Coronary artery (tissue), 2 donors: ENCODE measurements at regions not wholly inside any gene's neighbourhood (a gene's known extent, or its start where the extent isn't known, plus 50 kb on each side); places are given as distances from the start of the nearest gene placed in this dataset.

Source experiments
- DNase-seq: peaks from one replicate; pipeline ENCODE4 v3.0.0-alpha.2; 2017; ENCODE audit warnings: low spot score
- H3K27ac ChIP-seq, 2 donors: fragments of 200-600 bp; sonication (generic); one replicate each; pipeline ENCODE4 v1.5.1; 2016 to 2019
- H3K4me3 ChIP-seq: fragments of 200-600 bp; sonication (generic); 2 replicates; pipeline ENCODE4 v1.5.1; 2016; ENCODE audit warnings: mild to moderate bottlenecking, moderate library complexity
- CTCF ChIP-seq: fragments of 200-600 bp; sonication (generic); IDR thresholded peaks from one replicate; pipeline ENCODE4 v1.5.1; 2019; ENCODE audit warnings: antibody characterized with exemption

GRCh38 chr3:3334491-3334890 is 155.0 kb upstream of the CRBN start:
- Histone ChIP-seq H3K4me3 (no peak overlapping the region), H3K27ac (no peak overlapping the region)
- no peak for TF ChIP-seq CTCF
- DNase-seq: no peak

GRCh38 chr3:3333571-3333970 is 154.1 kb upstream of the CRBN start:
- no peak overlapping the region for H3K4me3 ChIP-seq
- no peak for TF ChIP-seq CTCF
- no peak for DNase-seq

DNA sequence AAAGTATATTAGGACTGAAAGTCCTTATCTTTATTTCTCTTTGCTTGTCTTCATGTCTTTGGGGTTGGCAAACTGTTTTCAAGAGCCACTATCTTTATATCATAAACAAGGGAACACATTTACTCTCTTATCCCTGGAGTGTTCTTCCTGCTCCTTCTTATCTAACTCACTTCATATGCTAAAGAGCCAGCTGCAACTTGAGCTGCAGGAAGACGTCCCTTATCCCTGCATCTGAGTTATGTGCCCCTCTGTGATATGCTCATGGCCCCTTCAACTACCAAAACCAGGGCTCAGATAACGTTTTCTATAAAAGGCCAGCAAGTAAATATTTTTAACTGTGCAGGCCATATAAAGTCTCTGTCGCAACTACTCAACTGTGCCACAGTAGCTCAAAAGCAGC is 137.0 kb upstream of the CRBN start:
- H3K4me3 ChIP-seq: no peak overlapping the region
- no peak for DNase-seq
- TF ChIP-seq CTCF: no peak
- no peak overlapping the region for H3K27ac ChIP-seq

More at GRCh38 chr3:3333571-3333970, 154.1 kb upstream of the CRBN start:
- H3K27ac ChIP-seq: no peak overlapping the region

- TF ChIP-seq CTCF: no peak
- no peak for DNase-seq
- H3K27ac ChIP-seq: no peak overlapping the region
- H3K4me3 ChIP-seq: no peak overlapping the region
Measured at GRCh38 chr3:3315846-3316245, 136.4 kb upstream of the CRBN start.

DNA sequence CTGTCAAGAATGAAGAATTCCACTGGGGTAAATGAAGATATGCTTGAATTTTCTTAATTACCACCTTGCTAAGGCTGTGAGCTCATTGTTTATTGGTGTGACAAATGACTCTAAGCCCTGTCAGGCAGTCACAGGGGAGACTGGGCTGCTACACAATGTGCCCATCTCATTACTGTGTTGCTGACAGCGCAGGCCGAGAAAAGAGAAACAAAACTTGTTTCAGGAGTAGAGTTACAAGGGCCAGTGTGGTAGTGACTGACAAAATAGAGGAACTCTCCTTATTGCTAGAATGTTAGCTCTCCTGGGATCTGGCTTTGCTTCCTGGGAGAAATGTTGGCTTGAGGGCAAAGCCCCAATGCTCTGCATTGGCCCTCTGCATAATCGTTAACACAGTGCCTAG is 130.4 kb upstream of the CRBN start:
- Histone ChIP-seq H3K4me3 (no peak overlapping the region), H3K27ac (no peak overlapping the region)
- DNase-seq: no peak
- TF ChIP-seq CTCF: no peak

DNA sequence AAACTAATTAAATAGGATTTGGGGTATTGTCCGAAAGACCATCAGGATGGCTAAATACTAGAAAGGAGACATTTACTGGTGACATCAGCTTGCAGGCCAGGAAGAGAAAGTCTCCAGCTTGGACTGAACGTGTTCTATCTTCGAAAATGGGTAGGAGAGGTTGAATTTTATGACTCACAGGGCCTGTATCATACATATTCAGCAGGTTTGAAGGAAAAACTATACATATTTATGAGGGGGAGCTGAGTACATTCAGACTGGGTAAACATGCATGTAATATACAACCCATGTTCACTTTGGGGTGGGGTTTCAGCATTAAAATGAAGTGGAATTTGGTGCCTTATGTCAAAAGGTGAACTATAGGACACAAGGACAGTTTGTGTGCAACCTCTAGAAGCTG is 129.3 kb upstream of the CRBN start:
- no peak for DNase-seq
- TF ChIP-seq CTCF: no peak
- no peak overlapping the region for H3K27ac ChIP-seq

DNA sequence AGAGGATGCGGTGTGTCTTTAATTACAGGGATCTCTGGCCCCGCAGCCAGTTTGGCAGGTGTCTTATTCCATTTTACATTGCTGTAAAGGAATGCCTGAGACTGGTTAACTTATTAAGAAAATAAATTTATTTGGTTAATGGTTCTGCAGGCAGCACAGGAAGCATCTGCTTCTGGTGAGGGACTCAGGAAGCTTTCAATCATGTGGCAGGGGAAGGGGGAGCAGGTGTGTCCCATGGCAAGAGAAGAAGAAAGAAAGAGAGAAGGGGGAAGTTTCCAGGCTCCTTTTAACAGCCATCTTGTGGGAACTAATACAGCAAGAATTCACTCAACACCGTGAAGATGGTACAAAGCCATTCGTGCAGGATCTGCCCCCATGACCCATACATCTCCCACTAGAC is 128.0 kb upstream of the CRBN start:
- DNase-seq: no peak
- TF ChIP-seq CTCF: no peak
- no peak overlapping the region for H3K27ac ChIP-seq
- H3K4me3 ChIP-seq: no peak overlapping the region

More for the DNA sequence above, 129.3 kb upstream of the CRBN start:
- H3K4me3 ChIP-seq: no peak overlapping the region
